ENCODE measurements at regions not wholly inside any gene's neighbourhood (a gene's known extent, or its start where the extent isn't known, plus 50 kb on each side); places are given as distances from the start of the nearest gene placed in this dataset.

DNA sequence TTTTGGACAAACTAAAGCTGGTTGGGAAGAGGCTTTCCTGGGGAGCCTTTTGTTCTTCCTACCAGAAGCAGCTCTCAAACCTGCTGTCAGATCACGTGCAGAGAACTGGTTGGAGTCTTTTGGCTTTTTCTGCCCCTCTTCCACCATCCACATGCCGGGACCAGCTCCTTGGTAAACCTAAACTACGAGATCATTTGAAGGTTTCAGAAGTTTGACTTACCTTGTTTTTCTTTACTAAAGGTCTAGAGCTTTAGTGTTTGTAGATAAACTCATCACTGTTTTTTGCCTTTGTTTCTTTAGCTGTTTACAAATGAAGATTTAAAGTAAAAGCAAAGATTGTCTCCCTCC lies 113.4 kb downstream of the HLX start:
- no peak overlapping the region for H3K4me3 ChIP-seq (replicated peaks in 1 of 3; ENCODE audit: insufficient read depth in 1 of 3, low read depth in 1 of 3, low read length in 3 of 3)
- dilution Hi-C loops (cut with MboI; ENCODE audit: extremely low pct_ligation_motif_present, low sequenced_read_pairs), result no loop called here

More for the DNA sequence above, 113.4 kb downstream of the HLX start:
- Histone ChIP-seq H3K9me1 (replicated peaks; ENCODE audit: control insufficient read depth, extremely low read depth, insufficient read depth, low read length) (no peaks in the 10 kb centered on the region), H3K79me2 (ENCODE audit: control insufficient read depth, insufficient read depth, low read length) (no peaks in the 10 kb centered on the region), H3K4me2 (ENCODE audit: insufficient read depth, low read length) (no peak overlapping the region), H3K9ac (replicated peaks; ENCODE audit: extremely low read depth, insufficient read depth, low read length) (no peak overlapping the region), H3K27me3 (ENCODE audit: control insufficient read depth in 2 of 2, insufficient read depth in 2 of 2, low read length in 2 of 2) (no peaks in the 10 kb centered on the region), H3K27ac (ENCODE audit: insufficient read depth, low read depth, low read length) (no peak overlapping the region), H4K20me1 (replicated peaks; ENCODE audit: control insufficient read depth, extremely low read depth, insufficient read depth, low read length) (no peaks in the 10 kb centered on the region), H2AFZ (ENCODE audit: low read depth, low read length) (no peak overlapping the region), H3K36me3 (ENCODE audit: control insufficient read depth in 2 of 2, extremely low read depth in 1 of 2, insufficient read depth in 2 of 2, low read length in 2 of 2) (no peaks in the 10 kb centered on the region), H3K4me1 (ENCODE audit: control insufficient read depth, extremely low read depth, insufficient read depth, low read length) (peaks cover 15% of the 10 kb centered on the region), H3K9me3 (replicated peaks; ENCODE audit: control insufficient read depth, insufficient read depth, low read length) (no peaks in the 10 kb centered on the region)
- intact Hi-C loops (cut with micrococcal nuclease), result loop anchor here (5.0 kb wide), 1 partner anchor 180 kb away; no protein-coding TSS in a partner anchor
- FAIRE-seq (no peak), DNase-seq (ENCODE audit: low read depth, low spot score) (no peak)
- ChIA-PET CTCF (interaction anchor here (1.3 to 3.5 kb wide), 4 partner anchors 40 to 211 kb away, joined by 3 to 22 read pairs (median 4); no protein-coding TSS in a partner anchor), POLR2A (no interaction called here)
- BruUV-seq (replicated peaks), result no TSS peak
- TF ChIP-seq JUN (IDR thresholded peaks at IDR 0.05; ENCODE audit: borderline replicate concordance, insufficient read depth, insufficient read length, low read depth), result no peak
- TF ChIP-seq POLR2A (IDR thresholded peaks at IDR 0.05; ENCODE audit: low read depth, low read length), result no peak
- no peak for TF ChIP-seq MAX (IDR thresholded peaks at IDR 0.05; ENCODE audit: insufficient read depth, insufficient read length)
- no peak for TF ChIP-seq FOS (IDR thresholded peaks at IDR 0.05; ENCODE audit: borderline replicate concordance, insufficient read depth, low read length)
- no peak for TF ChIP-seq GATA2 (IDR thresholded peaks at IDR 0.05; ENCODE audit: insufficient read depth, insufficient read length, low read depth, low read length)
- no peak for TF ChIP-seq EZH2 (IDR thresholded peaks at IDR 0.05; ENCODE audit: borderline replicate concordance, low read depth, low read length, severe bottlenecking)
- no peak for TF ChIP-seq POLR2AphosphoS5 (IDR thresholded peaks at IDR 0.05; ENCODE audit: insufficient read depth, low read depth, low read length)
- no peak for TF ChIP-seq CTCF (IDR thresholded peaks at IDR 0.05; ENCODE audit: extremely low read depth in 1 of 2, insufficient read depth in 1 of 2, low read depth in 1 of 2, low read length in 2 of 2)
- no peak for TF ChIP-seq MYC (IDR thresholded peaks at IDR 0.05; ENCODE audit: low read depth, low read length)
